ENCODE measurements at regions not wholly inside any gene's neighbourhood (a gene's known extent, or its start where the extent isn't known, plus 50 kb on each side); places are given as distances from the start of the nearest gene placed in this dataset.

DNA sequence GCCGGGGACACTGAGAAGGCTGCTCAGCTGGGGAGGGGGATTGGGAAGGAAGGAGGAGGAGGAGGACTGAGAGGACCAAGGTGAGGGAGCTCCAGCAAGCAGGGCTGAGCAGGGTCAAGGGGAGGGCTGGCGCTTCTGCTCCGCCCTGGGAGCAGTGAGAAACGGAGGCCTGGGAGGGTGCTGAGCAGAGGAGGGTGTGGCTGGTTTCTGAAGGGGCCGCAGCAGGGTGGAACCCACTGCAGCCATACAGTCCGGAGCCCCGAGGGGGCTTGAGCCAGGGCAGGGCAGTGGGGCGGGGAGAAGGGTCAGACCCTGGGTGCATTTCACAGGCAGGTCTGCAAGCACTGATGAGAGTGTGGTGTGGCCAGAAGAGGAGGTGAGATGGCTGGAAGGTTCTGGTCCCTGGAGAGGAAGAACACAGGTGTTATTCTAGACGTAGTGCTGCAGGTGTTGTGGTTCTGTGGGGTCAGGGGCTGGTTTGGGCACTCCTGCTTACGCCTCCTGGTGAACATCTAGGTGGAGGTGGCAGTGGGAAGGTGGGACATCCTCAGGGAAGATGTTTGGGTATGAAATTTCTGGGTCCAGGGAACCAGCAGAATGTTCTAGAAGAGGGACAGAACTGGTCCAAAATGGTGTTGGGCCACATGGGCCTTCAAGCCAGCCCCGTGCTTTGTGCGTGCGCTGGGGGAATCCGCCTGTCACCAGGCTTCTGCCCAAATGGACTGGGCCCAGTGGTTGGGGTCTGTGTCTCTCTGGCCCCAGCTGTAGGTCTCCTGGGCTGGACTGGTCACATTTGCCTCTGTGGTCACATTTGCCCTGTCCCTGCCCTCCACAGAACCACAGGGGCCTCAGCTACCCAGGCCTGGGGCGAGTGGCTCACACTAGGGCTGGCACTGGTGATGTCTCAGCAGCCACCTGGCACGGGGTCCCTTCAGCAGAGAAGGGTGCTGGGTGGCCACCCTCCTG, 714.7 kb downstream of the BRD1 start:
- no peaks in the 10 kb centered on the region for H3K9me2 ChIP-seq (ENCODE audit: insufficient read depth)
- POLR2A ChIA-PET, result no interaction called here
- no peak overlapping the region for H3K27ac ChIP-seq (ENCODE audit: low read depth, low read length)
- no TSS peak for BruUV-seq (replicated peaks)
- RAD21 ChIA-PET (ENCODE audit: low non-redundant PET in 1 of 2, low total read pairs in 2 of 2, uncharacterized antibody in 2 of 2, unreplicated experiment in 2 of 2), result no interaction called here
- no peaks in the 10 kb centered on the region for H4K20me1 ChIP-seq (ENCODE audit: insufficient read depth)
- H2AFZ ChIP-seq (ENCODE audit: low read depth, low read length, poor library complexity, severe bottlenecking), result no peak overlapping the region
- ATAC-seq (no peak), DNase-seq (ENCODE audit: low read depth, low spot score) (no peak)
- H3K27me3 ChIP-seq (ENCODE audit: insufficient read depth, low read length), result peaks cover 12% of the 10 kb centered on the region; the same call in 1 of the 2 replicates
- intact Hi-C loops (cut with micrococcal nuclease), result no loop called here
- no peaks in the 10 kb centered on the region for H3K36me3 ChIP-seq (ENCODE audit: control insufficient read depth in 1 of 2, insufficient read depth in 2 of 2, low read length in 2 of 2)
- H3K9ac ChIP-seq (ENCODE audit: low read length), result no peak overlapping the region
- H3K79me2 ChIP-seq (ENCODE audit: insufficient read depth, low read length), result no peaks in the 10 kb centered on the region
- H3K4me2 ChIP-seq (ENCODE audit: low read length), result no peak overlapping the region
- no peaks in the 10 kb centered on the region for H3K4me1 ChIP-seq (ENCODE audit: control insufficient read depth in 1 of 2, insufficient read depth in 2 of 2, low read length in 2 of 2)
- H3K4me3 ChIP-seq (replicated peaks in 1 of 2; ENCODE audit: low read depth in 1 of 2, low read length in 2 of 2), result no peak overlapping the region
- CTCF ChIA-PET, result no interaction called here
- no peaks in the 10 kb centered on the region for H3K9me3 ChIP-seq (ENCODE audit: control insufficient read depth in 1 of 2, insufficient read depth in 1 of 2, low read depth in 1 of 2, low read length in 2 of 2)
- TF ChIP-seq ATF3 (IDR thresholded peaks at IDR 0.05), result no peak
- no peak for TF ChIP-seq JUND (IDR thresholded peaks at IDR 0.05)
- no peak for TF ChIP-seq EGR1 (IDR thresholded peaks at IDR 0.05; ENCODE audit: low read depth)
- TF ChIP-seq, protein P1, sequence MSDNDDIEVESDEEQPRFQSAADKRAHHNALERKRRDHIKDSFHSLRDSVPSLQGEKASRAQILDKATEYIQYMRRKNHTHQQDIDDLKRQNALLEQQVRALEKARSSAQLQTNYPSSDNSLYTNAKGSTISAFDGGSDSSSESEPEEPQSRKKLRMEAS (IDR thresholded peaks at IDR 0.05), result no peak
- no peak for TF ChIP-seq TCF7L2 (IDR thresholded peaks at IDR 0.05; ENCODE audit: borderline replicate concordance, extremely low read depth, insufficient read depth, insufficient read length)
- no peak for TF ChIP-seq ELF1 (IDR thresholded peaks at IDR 0.05; ENCODE audit: borderline replicate concordance, low read depth)
- no peak for TF ChIP-seq ZBTB33 (IDR thresholded peaks at IDR 0.05; ENCODE audit: extremely low read depth, insufficient replicate concordance, low read length)
- no peak for TF ChIP-seq ZFX (IDR thresholded peaks at IDR 0.05)
- TF ChIP-seq YY1 (IDR thresholded peaks at IDR 0.05; ENCODE audit: extremely low read depth, insufficient replicate concordance, low read depth, low read length), result no peak
- no peak for TF ChIP-seq CBX3 (IDR thresholded peaks at IDR 0.05; ENCODE audit: low read depth)
- no peak for TF ChIP-seq ZNF274 (IDR thresholded peaks at IDR 0.05; ENCODE audit: low read depth, low read length)
- no peak for TF ChIP-seq FOSL1 (IDR thresholded peaks at IDR 0.05; ENCODE audit: low read depth)
- no peak for TF ChIP-seq REST (IDR thresholded peaks at IDR 0.05; ENCODE audit: low read depth)
- no peak for TF ChIP-seq EZH2 (IDR thresholded peaks at IDR 0.05)
- no peak for TF ChIP-seq SP1 (IDR thresholded peaks at IDR 0.05; ENCODE audit: low read depth)
- TF ChIP-seq CEBPB (IDR thresholded peaks at IDR 0.05; ENCODE audit: low read depth), result no peak
- TF ChIP-seq, protein P2, sequence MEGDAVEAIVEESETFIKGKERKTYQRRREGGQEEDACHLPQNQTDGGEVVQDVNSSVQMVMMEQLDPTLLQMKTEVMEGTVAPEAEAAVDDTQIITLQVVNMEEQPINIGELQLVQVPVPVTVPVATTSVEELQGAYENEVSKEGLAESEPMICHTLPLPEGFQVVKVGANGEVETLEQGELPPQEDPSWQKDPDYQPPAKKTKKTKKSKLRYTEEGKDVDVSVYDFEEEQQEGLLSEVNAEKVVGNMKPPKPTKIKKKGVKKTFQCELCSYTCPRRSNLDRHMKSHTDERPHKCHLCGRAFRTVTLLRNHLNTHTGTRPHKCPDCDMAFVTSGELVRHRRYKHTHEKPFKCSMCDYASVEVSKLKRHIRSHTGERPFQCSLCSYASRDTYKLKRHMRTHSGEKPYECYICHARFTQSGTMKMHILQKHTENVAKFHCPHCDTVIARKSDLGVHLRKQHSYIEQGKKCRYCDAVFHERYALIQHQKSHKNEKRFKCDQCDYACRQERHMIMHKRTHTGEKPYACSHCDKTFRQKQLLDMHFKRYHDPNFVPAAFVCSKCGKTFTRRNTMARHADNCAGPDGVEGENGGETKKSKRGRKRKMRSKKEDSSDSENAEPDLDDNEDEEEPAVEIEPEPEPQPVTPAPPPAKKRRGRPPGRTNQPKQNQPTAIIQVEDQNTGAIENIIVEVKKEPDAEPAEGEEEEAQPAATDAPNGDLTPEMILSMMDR (IDR thresholded peaks at IDR 0.05 in 2 of 3, conservative IDR thresholded peaks at IDR 0.05 in 1 of 3; ENCODE audit: borderline replicate concordance in 1 of 3, insufficient read depth in 1 of 3, low read depth in 2 of 3, low read length in 2 of 3), result no peak
- TF ChIP-seq RAD21 (IDR thresholded peaks at IDR 0.05; ENCODE audit: low read depth), result no peak
- no peak for TF ChIP-seq POLR2AphosphoS5 (IDR thresholded peaks at IDR 0.05; ENCODE audit: low read depth, low read length)
